ENCODE measurements at regions not wholly inside any gene's neighbourhood (a gene's known extent, or its start where the extent isn't known, plus 50 kb on each side); places are given as distances from the start of the nearest gene placed in this dataset.

GRCh38 chr9:105828171-105828570 is 133.8 kb downstream of the TMEM38B start:
- DNase-seq, result no peak

DNA sequence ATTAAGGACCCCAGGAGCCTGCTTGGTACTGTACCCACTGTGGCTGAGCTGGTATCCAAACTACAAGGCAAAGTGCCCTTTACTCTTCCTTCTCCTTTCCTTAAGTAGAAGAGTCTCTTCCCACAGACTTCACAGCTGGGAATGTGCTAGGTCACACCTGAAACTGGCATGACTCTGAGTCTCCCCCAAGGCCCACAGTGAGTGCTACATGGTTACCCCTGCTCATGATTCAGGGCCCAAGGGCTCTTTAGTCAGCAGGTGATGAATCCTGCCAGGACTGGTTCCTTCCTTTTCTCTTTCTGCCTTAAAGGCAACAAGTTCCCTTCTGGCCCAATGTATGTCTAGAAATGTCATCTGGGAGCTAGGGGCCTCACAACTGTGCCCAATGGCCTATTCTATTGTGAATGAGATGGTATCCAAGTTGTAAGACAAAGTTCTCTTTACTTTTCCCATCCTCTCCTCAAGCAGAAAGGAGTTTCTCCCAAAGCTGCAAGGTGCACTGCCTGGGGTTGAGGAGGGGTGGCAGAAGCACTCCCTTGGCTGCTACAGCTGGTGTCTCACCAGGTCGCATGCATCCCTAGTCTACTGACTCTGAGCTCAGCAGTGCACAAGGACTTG is 134.4 kb downstream of the TMEM38B start:
- no peak for DNase-seq

GRCh38 chr9:105830461-105830860 is 136.1 kb downstream of the TMEM38B start:
- DNase-seq, result no peak

GRCh38 chr9:105832096-105832710 is 137.9 kb downstream of the TMEM38B start:
- DNase-seq, result no peak

- no peak for DNase-seq
These were observed 139.1 kb downstream of the TMEM38B start for GRCh38 chr9:105833271-105833975.

DNA sequence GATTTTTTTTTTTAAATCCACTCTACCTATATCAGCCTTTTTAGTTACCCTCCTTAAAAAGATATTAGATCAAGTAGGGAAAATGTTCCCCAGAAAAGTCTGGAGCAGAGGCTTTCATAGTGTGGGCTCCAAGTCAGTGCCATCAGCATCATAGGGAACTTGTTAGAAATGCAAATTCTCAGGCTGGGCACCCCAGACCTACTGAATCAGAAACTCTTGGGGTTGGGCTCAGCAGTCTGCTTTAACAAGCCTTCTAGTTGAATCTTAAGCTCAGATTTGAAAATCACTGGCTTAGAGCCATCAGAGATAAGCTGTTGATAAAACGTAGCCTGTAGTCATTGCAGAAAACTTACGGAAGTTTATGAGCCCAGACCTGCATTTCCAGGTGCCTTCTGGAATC is 140.1 kb downstream of the TMEM38B start:
- no peak for DNase-seq

- DNase-seq, result no peak
These were observed 141.4 kb downstream of the TMEM38B start for GRCh38 chr9:105835721-105836120.

- DNase-seq, result no peak
These were observed 142.8 kb downstream of the TMEM38B start for GRCh38 chr9:105836936-105837660.

- DNase-seq, result no peak
These were observed 147.2 kb downstream of the TMEM38B start for GRCh38 chr9:105841562-105841961.

DNA sequence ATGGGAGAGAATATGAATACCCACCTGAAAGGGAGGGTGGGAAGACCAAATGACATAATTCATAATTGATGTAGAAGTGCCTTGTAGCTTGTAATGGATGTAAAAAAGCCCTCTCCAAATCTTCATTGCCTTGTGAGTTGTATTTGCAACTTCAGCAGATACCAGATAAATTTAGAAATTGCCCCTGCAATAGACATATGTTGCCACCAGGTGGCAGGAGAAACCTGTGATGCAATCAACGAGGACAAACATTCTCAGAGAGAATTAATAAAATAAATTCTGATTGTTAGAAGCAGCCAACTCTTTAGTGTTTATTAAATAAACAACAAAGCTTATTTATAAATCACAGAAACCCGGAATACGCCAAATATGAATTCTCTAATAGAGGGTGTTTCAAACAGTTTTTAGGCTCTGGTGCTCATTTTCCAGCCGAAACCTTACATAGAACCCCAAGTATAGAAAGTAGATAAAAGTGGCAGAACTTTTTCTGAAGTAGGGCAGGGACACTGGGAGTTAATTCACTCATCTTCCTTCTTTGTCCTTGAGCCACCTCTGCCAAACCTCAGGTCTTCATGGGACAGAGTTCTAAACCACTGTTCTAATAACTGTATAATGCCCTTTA is 147.8 kb downstream of the TMEM38B start:
- no peak for DNase-seq

- DNase-seq, result no peak
These were observed 152.5 kb downstream of the TMEM38B start for GRCh38 chr9:105846825-105847224.

DNA sequence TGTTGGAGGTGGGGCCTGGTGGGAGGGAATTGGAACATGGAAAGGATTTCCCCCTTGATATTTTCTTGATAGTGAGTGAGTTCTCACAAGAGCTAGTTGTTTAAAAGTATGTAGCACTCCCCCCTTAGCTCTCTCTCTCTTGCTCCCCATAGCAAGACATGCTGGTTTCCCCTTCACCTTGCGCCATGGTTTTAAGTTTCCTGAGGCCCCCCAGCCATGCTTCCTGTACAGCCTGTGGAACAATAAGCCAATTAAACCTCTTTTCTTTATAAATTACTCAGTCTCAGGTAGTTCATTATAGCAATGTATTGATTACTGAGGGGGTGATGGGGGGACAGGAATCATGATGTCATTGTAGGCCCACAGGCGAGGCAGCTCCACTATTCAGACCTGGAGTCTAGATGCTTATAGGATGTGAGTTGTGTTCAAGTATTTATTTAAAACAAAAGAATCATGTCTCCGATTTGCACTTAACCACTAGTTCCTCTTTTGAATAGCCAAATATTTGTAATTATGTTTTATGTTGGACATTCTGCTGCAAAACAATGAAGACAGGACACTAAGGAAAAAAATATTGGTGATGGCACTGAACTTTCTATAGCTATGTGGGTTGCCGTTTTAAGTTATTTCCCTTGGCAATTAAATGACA is 156.6 kb downstream of the TMEM38B start:
- no peak for DNase-seq

GRCh38 chr9:105854026-105854782 is 159.9 kb downstream of the TMEM38B start:
- no peak for DNase-seq

DNA sequence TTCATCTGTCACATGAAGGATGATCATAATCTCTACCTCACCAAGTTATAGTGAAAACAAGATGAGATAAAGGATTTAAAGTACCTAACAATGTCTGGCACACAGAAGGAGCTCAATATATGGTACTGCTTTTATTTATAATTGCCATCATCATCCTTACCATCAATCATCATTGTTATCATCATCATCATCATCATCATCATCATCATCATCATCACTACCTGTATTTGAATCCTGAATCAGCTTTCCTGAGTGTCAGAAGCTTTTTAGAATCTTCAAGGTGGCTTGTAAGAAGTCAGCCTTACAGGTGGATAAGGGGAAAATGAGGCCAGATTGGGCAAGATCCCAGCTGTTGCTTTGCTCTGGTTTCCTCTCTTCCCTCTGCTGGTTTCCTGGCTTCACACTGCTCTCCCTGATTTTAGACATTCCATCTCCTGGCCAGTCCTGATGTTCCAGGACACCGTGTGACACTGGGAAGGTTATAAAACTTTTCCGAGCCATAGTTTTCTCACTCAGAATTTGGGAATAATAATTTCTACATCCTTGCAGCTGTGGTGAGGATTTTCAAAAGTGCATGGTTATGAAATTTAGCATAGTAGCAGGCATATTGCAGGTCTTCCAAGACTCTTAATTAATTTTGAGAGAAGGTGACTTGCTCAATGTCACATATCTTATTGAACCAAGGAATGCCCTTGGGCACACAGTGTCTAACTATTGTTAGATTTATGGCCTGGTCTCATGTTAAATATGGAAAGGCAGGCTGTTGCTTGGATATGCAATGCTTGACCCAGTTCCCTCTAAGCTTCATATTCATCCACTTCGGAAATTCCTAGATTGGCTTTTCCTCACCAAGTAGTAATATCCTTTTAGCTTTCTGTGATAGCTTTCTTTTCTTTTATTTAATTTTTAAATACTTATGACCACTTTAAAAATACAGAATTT is 160.7 kb downstream of the TMEM38B start:
- DNase-seq, result no peak

DNA sequence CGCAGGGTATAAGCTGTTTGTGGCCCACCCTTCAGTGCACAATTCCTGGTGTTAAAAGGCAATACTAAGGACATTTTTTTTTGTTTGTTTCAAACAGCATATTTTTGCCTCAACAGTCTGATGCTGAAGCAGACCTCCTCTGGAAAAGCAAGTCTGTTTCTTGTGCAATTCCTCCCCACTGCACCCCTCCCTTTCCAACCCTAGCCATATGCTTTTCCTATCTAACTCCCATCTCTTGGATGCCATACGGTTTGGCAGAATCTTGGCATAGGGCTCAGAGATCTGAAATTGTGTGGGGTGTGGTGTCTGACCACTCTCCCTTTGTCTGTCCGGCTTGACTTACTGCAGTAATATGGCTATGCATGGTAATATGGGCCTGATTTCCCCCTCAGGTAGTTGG is 161.6 kb downstream of the TMEM38B start:
- no peak for DNase-seq

GRCh38 chr9:105858006-105858690 is 163.8 kb downstream of the TMEM38B start:
- DNase-seq, result no peak

DNA sequence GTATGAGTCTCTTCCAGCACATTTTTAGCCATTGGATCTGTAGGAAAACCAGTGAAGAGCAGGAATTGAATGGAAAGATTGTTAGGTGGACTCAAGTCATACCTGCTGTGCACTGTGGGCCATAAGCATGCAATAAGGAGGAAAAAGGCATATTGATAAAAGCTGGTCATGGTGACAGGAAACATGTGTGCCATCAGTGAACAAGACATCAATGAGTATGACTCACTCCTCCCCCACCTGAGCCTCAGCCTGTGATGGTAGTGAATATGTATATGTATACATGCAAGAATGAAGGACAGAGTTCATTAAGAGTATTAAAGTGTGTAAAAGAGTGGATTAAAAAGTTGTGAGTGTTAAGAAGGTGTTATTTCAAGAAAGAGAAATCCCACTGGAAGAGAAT is 164.5 kb downstream of the TMEM38B start:
- no peak for DNase-seq

DNA sequence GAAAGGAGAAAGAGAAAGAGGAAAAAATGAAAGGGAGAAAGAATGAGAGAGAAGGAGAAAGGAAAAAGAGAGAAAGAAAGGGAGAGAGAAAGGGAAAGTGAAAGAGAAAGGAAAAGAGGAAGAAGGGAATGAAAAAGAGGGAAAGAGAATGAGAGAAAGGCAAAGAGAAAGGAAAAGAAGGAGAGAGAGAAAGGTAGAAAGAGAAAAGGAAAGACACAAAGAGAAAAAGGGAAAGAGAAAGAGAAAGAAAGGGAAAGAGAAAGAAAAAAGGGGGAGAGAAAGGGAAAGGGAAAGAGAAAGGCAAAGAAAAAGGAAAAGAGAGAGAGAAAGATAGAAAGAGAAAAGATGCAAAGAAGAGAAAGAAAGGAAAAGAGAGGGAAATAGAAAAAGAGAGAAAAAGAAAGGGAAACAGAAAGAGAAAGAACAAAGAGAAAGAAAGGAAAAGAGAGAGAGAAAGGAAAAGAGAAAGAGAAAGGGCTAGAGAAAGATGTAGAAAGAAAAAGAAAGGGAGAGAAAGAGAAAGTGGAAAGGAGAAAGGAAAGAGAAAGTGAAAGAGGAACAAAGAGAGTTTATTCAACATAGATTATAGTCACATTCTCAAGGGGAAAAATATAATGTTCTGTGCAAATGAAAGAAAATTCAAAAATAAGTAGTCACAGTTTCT is 165.2 kb downstream of the TMEM38B start:
- no peak for DNase-seq

- DNase-seq, result no peak
These were observed 166.2 kb downstream of the TMEM38B start for GRCh38 chr9:105860516-105860915.

GRCh38 chr9:105861972-105862371 is 167.6 kb downstream of the TMEM38B start:
- DNase-seq, result no peak

Data from stimulated activated CD4-positive, alpha-beta T cell treated with anti-CD3 and anti-CD28 coated beads, Interleukin-12 subunit alpha, Interleukin-12 subunit beta, amount 100 ng/mL, for 4 hours (primary cell).